ENCODE measurements at regions not wholly inside any gene's neighbourhood (a gene's known extent, or its start where the extent isn't known, plus 50 kb on each side); places are given as distances from the start of the nearest gene placed in this dataset.

GRCh38 chr18:14916851-14917250 is 168.9 kb downstream of the ANKRD30B start:
- TF ChIP-seq ELF4 (CRISPR knock-in tag; IDR thresholded peaks at IDR 0.05; ENCODE audit: low read depth) (no peak), CTCF (IDR thresholded peaks at IDR 0.05) (no peak), ZNF416 (CRISPR knock-in tag; IDR thresholded peaks at IDR 0.05) (no peak), ATF1 (CRISPR knock-in tag; IDR thresholded peaks at IDR 0.05) (no peak)

Data from WTC11 (cell line).